ENCODE measurements at regions not wholly inside any gene's neighbourhood (a gene's known extent, or its start where the extent isn't known, plus 50 kb on each side); places are given as distances from the start of the nearest gene placed in this dataset.

- no peak overlapping the region for H3K27ac ChIP-seq
- intact Hi-C loops (cut with DNase I), result loop anchor here in 1 of 10 donors (10.0 kb wide), 1 partner anchor 59 kb away; no protein-coding TSS in a partner anchor
- ATAC-seq, result no peak
- peaks cover 0 to 5% (median 0%) of the 10 kb centered on the region in 9 donors for H3K4me1 ChIP-seq
- peaks cover 0 to 13% (median 0%) of the 10 kb centered on the region in 7 donors for H3K27me3 ChIP-seq
- H3K36me3 ChIP-seq, result no peaks in the 10 kb centered on the region
- no peak overlapping the region for H3K4me3 ChIP-seq
- 68 to 78% methylated on average over 9 of the region's 9 CpGs for WGBS, 2 donors
- peaks cover 0 to 2% (median 0%) of the 10 kb centered on the region in 11 donors for H3K9me3 ChIP-seq
- no peak for DNase-seq
- no peak for TF ChIP-seq CTCF (IDR thresholded peaks at IDR 0.05)
Measured at GRCh38 chr21:32884062-32884461, 112.5 kb upstream of the PAXBP1 start.

GRCh38 chr21:32886339-32886738, 114.8 kb upstream of the PAXBP1 start:
- TF ChIP-seq CTCF (IDR thresholded peaks at IDR 0.05), result no peak
- peak overlapping the region in 1 of 10 donors; percentile 24 for H3K4me3 ChIP-seq
- H3K4me1 ChIP-seq, result no peaks in the 10 kb centered on the region
- WGBS, 2 donors, result 85 to 86% methylated on average over 9 of the region's 9 CpGs
- no peak overlapping the region for H3K27ac ChIP-seq
- peaks cover 0 to 2% (median 0%) of the 10 kb centered on the region in 11 donors for H3K9me3 ChIP-seq
- H3K27me3 ChIP-seq, result peaks cover 0 to 27% (median 0%) of the 10 kb centered on the region in 7 donors
- intact Hi-C loops (cut with DNase I), result loop anchor here in 1 of 10 donors (10.0 kb wide), 1 partner anchor 62 kb away; no protein-coding TSS in a partner anchor
- ATAC-seq (peak in 1 of 8 donors; percentile 25), DNase-seq (no peak)
- no peaks in the 10 kb centered on the region for H3K36me3 ChIP-seq

DNA sequence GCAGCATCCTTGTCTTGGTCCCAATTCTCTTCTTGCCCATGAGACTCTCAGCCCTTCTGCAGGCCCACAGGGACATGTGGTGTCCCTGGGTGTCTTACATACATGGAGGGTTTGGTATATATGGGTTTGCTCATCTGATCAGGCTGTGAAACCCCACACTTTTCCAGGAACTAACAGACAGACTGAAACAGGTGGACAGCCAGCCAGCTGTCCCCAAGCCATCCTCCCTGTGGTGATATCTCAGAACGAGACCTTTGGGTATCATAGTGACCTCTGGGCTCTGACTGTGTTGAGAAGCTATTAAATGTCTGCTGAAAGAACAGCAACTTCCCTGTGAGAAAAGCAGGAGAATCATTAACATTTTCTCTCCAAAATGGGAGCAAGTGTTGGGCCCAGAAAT, 115.5 kb upstream of the PAXBP1 start:
- H3K4me1 ChIP-seq, result no peaks in the 10 kb centered on the region
- peaks cover 0 to 27% (median 0%) of the 10 kb centered on the region in 7 donors for H3K27me3 ChIP-seq
- no peak overlapping the region for H3K27ac ChIP-seq
- H3K4me3 ChIP-seq, result no peak overlapping the region
- H3K9me3 ChIP-seq, result peaks cover 0 to 2% (median 0%) of the 10 kb centered on the region in 11 donors
- ATAC-seq (no peak), DNase-seq (no peak)
- TF ChIP-seq CTCF (IDR thresholded peaks at IDR 0.05), result no peak
- intact Hi-C loops (cut with DNase I), result loop anchor here in 1 of 10 donors (10.0 kb wide), 1 partner anchor 62 kb away; no protein-coding TSS in a partner anchor
- 42 to 56% methylated on average over 1 of the region's 1 CpG for WGBS, 2 donors
- no peaks in the 10 kb centered on the region for H3K36me3 ChIP-seq

GRCh38 chr21:32888971-32889370, 117.4 kb upstream of the PAXBP1 start:
- WGBS, 2 donors, result 50 to 67% methylated on average over 3 of the region's 3 CpGs
- TF ChIP-seq CTCF (IDR thresholded peaks at IDR 0.05), result no peak
- H3K27me3 ChIP-seq, result peaks cover 0 to 27% (median 0%) of the 10 kb centered on the region in 7 donors
- H3K27ac ChIP-seq, result no peak overlapping the region
- H3K4me3 ChIP-seq, result no peak overlapping the region
- no peak for DNase-seq
- H3K36me3 ChIP-seq, result no peaks in the 10 kb centered on the region
- H3K9me3 ChIP-seq, result peaks cover 0 to 2% (median 0%) of the 10 kb centered on the region in 11 donors
- no peak for ATAC-seq
- intact Hi-C loops (cut with DNase I), result loop anchor here in 1 of 10 donors (10.0 kb wide), 1 partner anchor 64 kb away; no protein-coding TSS in a partner anchor
- H3K4me1 ChIP-seq, result no peaks in the 10 kb centered on the region

All from heart right ventricle (tissue), 16 donors.